Left lung (tissue), 4 donors: ENCODE measurements at regions not wholly inside any gene's neighbourhood (a gene's known extent, or its start where the extent isn't known, plus 50 kb on each side); places are given as distances from the start of the nearest gene placed in this dataset.

ENCODE experiments used
- ATAC-seq: fragments of 200-7000 bp; cut with Tn5 transposase; one replicate; pipeline ENCODE4 v1.9.1; 2020; ENCODE audit warnings: moderate library complexity
- DNase-seq, 4 donors: peaks; one replicate each; pipeline ENCODE4 v3.0.0-alpha.2; 2013 to 2020
- H3K27ac ChIP-seq, 2 donors: fragments of 200-600 bp; sonication (generic) in 1 of 2; one replicate each; pipeline versions ENCODE4 v1.5.0 to v1.8.0; 2020 to 2021
- H3K27me3 ChIP-seq, 2 donors: fragments of 200-600 bp; sonication (generic) in 1 of 2; one replicate each; pipeline versions ENCODE4 v1.5.0 to v1.8.0; 2020 to 2021
- H3K36me3 ChIP-seq, 2 donors: fragments of 200-600 bp; sonication (generic) in 1 of 2; one replicate each; pipeline versions ENCODE4 v1.5.0 to v1.8.0; 2020 to 2021
- H3K4me1 ChIP-seq, 2 donors: fragments of 200-600 bp; one replicate each; pipeline ENCODE4 v1.8.0; 2021
- H3K4me3 ChIP-seq, 2 donors: fragments of 200-600 bp; sonication (generic) in 1 of 2; one replicate each; pipeline versions ENCODE4 v1.5.0 to v1.8.0; 2020 to 2021; ENCODE audit warnings: mild to moderate bottlenecking in 1 of 2
- H3K9me3 ChIP-seq, 2 donors: fragments of 200-600 bp; sonication (generic) in 1 of 2; one replicate each; pipeline versions ENCODE4 v1.5.0 to v1.8.0; 2020 to 2021
- intact Hi-C, 2 donors: fragments of 100-400 bp; cut with DNase I; formaldehyde crosslinking; loops; one replicate each; pipeline versions ENCODE4 v1.11.2 to v1.14.2; 2022
- TF ChIP-seq, protein P1 (sequence below), 2 donors: fragments of 200-600 bp; sonication (generic) in 1 of 2; IDR thresholded peaks; one replicate each; pipeline versions ENCODE4 v1.5.0 to v1.8.0; 2021; ENCODE audit warnings: antibody characterized with exemption in 2 of 2
- donor health status: DM: no; HTN: yes; CAD: no.
- donor health status: DM: no; HTN: no; CAD: no.

DNA sequence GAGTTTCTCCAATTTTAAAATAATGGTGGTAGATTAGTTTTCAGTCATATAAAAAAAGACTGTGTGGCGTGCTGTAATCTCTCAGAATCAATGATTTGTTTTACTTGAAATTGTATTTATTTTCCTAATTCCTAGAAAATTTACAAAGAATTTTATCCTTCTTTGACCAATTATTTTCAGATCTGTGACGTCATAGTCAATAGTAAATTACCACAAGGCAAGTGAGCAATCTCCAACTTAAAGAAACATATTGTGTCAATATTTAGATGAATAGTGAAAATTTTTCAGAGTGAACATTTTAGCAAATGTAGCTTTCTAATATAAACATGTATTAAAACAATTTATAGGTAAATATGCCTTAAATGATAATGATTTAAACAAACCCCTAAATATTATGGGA, 829.6 kb downstream of the CDY2B start:
- Histone ChIP-seq H3K4me1 (no peaks in the 10 kb centered on the region), H3K27me3 (no peaks in the 10 kb centered on the region), H3K36me3 (no peaks in the 10 kb centered on the region), H3K4me3 (no peak overlapping the region), H3K27ac (no peak overlapping the region), H3K9me3 (peaks cover 0 to 6% of the 10 kb centered on the region in 2 donors)
- intact Hi-C loops = no loop called here
- no peak for DNase-seq
- TF ChIP-seq, protein P1, sequence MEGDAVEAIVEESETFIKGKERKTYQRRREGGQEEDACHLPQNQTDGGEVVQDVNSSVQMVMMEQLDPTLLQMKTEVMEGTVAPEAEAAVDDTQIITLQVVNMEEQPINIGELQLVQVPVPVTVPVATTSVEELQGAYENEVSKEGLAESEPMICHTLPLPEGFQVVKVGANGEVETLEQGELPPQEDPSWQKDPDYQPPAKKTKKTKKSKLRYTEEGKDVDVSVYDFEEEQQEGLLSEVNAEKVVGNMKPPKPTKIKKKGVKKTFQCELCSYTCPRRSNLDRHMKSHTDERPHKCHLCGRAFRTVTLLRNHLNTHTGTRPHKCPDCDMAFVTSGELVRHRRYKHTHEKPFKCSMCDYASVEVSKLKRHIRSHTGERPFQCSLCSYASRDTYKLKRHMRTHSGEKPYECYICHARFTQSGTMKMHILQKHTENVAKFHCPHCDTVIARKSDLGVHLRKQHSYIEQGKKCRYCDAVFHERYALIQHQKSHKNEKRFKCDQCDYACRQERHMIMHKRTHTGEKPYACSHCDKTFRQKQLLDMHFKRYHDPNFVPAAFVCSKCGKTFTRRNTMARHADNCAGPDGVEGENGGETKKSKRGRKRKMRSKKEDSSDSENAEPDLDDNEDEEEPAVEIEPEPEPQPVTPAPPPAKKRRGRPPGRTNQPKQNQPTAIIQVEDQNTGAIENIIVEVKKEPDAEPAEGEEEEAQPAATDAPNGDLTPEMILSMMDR (IDR thresholded peaks at IDR 0.05) = no peak
- no peak for ATAC-seq

DNA sequence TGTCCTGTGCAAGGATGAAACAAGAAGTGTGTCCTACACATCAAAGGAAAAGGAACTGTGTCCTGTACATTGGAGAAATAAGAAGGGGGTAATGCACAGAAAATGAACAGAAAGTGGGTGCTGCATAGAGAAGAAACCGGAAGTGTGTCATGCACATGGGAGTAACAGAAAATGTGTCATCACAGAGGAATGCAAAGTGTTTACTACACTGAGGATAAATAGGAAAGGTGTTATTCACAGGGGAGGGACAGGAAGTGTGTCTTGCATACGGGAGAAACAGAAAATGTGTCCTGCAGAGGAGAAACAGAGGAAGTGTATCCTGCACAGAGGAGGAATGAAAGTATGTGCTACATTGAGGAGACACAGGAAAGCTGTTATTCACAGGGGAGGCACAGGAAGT, 834.9 kb downstream of the CDY2B start:
- no peaks in the 10 kb centered on the region for H3K36me3 ChIP-seq
- peaks cover 0 to 19% of the 10 kb centered on the region in 2 donors for H3K9me3 ChIP-seq
- H3K27ac ChIP-seq = no peak overlapping the region
- no peaks in the 10 kb centered on the region for H3K27me3 ChIP-seq
- no peak for DNase-seq
- TF ChIP-seq, protein P1 (IDR thresholded peaks at IDR 0.05) = no peak
- H3K4me1 ChIP-seq = no peaks in the 10 kb centered on the region
- no peak for ATAC-seq
- no peak overlapping the region for H3K4me3 ChIP-seq
- intact Hi-C loops = no loop called here

DNA sequence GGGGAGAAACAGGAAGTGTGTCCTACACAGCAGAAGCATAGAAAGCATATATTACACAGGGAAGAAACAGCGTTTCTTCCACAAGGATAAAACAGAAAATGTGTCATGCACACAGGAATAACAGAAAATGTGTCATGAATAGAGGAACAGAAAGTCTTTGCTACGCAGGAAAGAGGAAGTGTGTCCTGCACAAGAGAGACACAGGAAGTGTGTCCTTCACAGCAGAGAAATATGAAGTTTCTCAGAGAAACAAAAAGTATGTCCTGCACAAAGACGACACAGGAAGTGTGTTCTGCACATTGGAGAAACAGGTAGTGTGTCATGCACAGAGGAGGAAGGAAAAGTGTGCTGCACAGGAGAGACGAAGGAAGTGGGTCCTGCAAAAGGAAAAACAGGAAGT, 835.3 kb downstream of the CDY2B start:
- H3K27me3 ChIP-seq = no peaks in the 10 kb centered on the region
- no peaks in the 10 kb centered on the region for H3K4me1 ChIP-seq
- no peaks in the 10 kb centered on the region for H3K36me3 ChIP-seq
- no peak overlapping the region for H3K4me3 ChIP-seq
- DNase-seq (no peak), ATAC-seq (no peak)
- TF ChIP-seq, protein P1 (IDR thresholded peaks at IDR 0.05) = no peak
- peaks cover 0 to 19% of the 10 kb centered on the region in 2 donors for H3K9me3 ChIP-seq
- no peak overlapping the region for H3K27ac ChIP-seq
- intact Hi-C loops = no loop called here

DNA sequence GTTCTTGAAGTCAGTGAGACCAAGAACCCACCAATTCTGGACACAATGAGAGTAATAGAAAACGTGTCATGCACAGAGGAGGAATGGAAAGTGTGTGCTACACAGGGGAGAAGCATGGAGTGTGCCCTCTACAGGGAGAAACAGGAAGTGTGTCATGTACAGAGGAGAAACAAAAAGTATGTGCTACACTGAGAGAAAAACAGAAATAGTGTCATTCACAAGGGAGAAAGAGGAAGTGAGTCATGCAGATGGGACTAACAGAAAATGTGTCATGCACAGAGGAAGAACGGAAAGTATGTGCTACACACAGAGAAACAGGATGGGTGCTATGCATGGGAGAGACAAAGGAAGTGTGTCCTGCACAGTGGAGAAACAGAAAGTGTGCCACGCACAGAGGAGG, 835.7 kb downstream of the CDY2B start:
- H3K36me3 ChIP-seq = no peaks in the 10 kb centered on the region
- H3K4me1 ChIP-seq = no peaks in the 10 kb centered on the region
- no peak overlapping the region for H3K27ac ChIP-seq
- ATAC-seq (no peak), DNase-seq (no peak)
- peaks cover 0 to 19% of the 10 kb centered on the region in 2 donors for H3K9me3 ChIP-seq
- TF ChIP-seq, protein P1 (IDR thresholded peaks at IDR 0.05) = no peak
- intact Hi-C loops = no loop called here
- H3K4me3 ChIP-seq = no peak overlapping the region
- no peaks in the 10 kb centered on the region for H3K27me3 ChIP-seq

DNA sequence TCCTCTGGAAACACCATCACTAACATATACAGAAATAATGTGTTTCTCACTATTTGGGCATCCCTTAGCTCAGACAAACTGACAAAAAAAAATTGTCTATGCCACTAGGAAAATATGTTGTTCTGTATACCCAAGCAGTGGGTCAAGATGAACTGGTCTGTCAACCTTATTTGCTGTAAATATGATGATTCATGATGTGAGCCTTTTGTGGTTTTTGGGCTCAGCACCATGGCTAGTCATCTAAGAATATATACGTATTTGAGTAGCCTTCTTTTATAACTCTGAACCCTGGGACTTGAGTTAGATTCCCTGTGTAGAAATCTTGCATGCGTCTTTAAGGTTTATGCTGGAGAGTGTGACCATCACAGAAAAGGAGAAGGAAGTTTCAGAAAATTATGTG, 841.6 kb downstream of the CDY2B start:
- TF ChIP-seq, protein P1 (IDR thresholded peaks at IDR 0.05) = no peak
- peaks cover 0 to 6% of the 10 kb centered on the region in 2 donors for H3K9me3 ChIP-seq
- H3K4me1 ChIP-seq = no peaks in the 10 kb centered on the region
- no peaks in the 10 kb centered on the region for H3K36me3 ChIP-seq
- DNase-seq = no peak
- H3K27me3 ChIP-seq = no peaks in the 10 kb centered on the region
- H3K4me3 ChIP-seq = no peak overlapping the region
- H3K27ac ChIP-seq = no peak overlapping the region
- no peak for ATAC-seq
- intact Hi-C loops = no loop called here
